ENCODE measurements at regions not wholly inside any gene's neighbourhood (a gene's known extent, or its start where the extent isn't known, plus 50 kb on each side); places are given as distances from the start of the nearest gene placed in this dataset.

DNA sequence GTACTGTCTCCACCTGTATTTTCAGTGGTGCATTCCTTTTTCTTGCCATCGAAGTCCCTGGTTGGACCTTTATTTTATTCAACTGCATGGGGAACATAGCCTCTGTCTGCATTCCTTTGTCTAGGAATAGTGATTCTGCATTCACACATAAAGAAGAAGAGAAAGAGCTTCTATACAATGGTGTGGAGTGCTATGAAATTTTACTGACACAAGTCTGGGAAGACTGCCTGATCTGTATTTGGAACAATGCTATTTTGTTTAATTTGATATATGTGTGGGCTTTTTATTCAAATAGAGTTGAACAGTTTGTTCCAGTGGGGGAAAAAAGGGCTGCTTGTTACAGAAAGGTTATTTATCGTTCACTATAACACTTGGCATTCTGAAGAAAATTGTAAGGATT is 375.7 kb upstream of the POU3F2 start:
- Histone ChIP-seq H3K79me2 (ENCODE audit: control insufficient read depth in 1 of 2, insufficient read depth in 2 of 2, low read length in 2 of 2) (no peaks in the 10 kb centered on the region), H3K56ac (replicated peaks; ENCODE audit: insufficient read length, low read depth, low read length) (no peak overlapping the region), H3K14ac (ENCODE audit: insufficient read length) (no peak overlapping the region), H3K4me1 (replicated peaks in 1 of 4; ENCODE audit: control insufficient read depth in 3 of 4, insufficient read depth in 4 of 4, low read length in 3 of 4) (no peaks in the 10 kb centered on the region), H3K9ac (replicated peaks in 1 of 4; ENCODE audit: extremely low read depth in 1 of 4, low read depth in 3 of 4, low read length in 3 of 4) (no peak overlapping the region), H3K27me3 (replicated peaks in 1 of 4; ENCODE audit: control insufficient read depth in 3 of 4, extremely low read depth in 1 of 4, insufficient read depth in 3 of 4, low read length in 3 of 4) (no peaks in the 10 kb centered on the region), H3K79me1 (ENCODE audit: low read depth, low read length) (no peaks in the 10 kb centered on the region), H3K23me2 (ENCODE audit: low read depth, low read length) (no peaks in the 10 kb centered on the region), H3K27ac (ENCODE audit: low read depth, low read length) (no peak overlapping the region), H3K23ac (ENCODE audit: insufficient read length) (no peak overlapping the region), H3K4ac (replicated peaks; ENCODE audit: insufficient read length, low read depth, low read length) (no peak overlapping the region), H4K5ac (ENCODE audit: insufficient read length, low read depth, low read length) (no peak overlapping the region), H2AK5ac (ENCODE audit: low read depth, low read length) (no peak overlapping the region), H2BK20ac (ENCODE audit: low read length) (no peak overlapping the region), H2BK12ac (ENCODE audit: low read depth, low read length) (no peak overlapping the region), H2BK15ac (ENCODE audit: low read length) (no peak overlapping the region), H4K8ac (ENCODE audit: extremely low read depth, insufficient read depth, low read length) (no peak overlapping the region), H4K91ac (replicated peaks; ENCODE audit: insufficient read length, low read length) (no peak overlapping the region), H2AFZ (ENCODE audit: low read length) (no peak overlapping the region), H2BK5ac (ENCODE audit: low read depth, low read length) (no peak overlapping the region), H3K18ac (ENCODE audit: extremely low read depth, low read length) (no peak overlapping the region), H2BK120ac (replicated peaks; ENCODE audit: low read depth, low read length) (no peak overlapping the region), H3K36me3 (ENCODE audit: control insufficient read depth in 2 of 4, insufficient read depth in 4 of 4, low read length in 3 of 4) (no peaks in the 10 kb centered on the region), H3K4me3 (ENCODE audit: extremely low read depth in 1 of 4, insufficient read depth in 2 of 4, low read depth in 3 of 4, low read length in 4 of 4) (no peak overlapping the region), H3K9me3 (ENCODE audit: insufficient read depth in 2 of 2, low read depth in 1 of 2, low read length in 1 of 2) (no peaks in the 10 kb centered on the region), H3K4me2 (ENCODE audit: insufficient read depth in 1 of 2, low read depth in 2 of 2, low read length in 2 of 2) (no peak overlapping the region), H4K20me1 (replicated peaks in 1 of 2; ENCODE audit: control insufficient read depth in 1 of 2, insufficient read depth in 2 of 2, low read length in 2 of 2) (no peaks in the 10 kb centered on the region)
- WGBS, 2 experiments (ENCODE audit: extremely low coverage in 1 of 2, insufficient coverage in 1 of 2, insufficient read length in 1 of 2, insufficient replicate concordance in 2 of 2, low coverage in 1 of 2, low lambda C conversion rate in 2 of 2, missing lambda C conversion rate in 1 of 2): 92% methylated on average over 2 of the region's 2 CpGs; no CpG with 5 or more reads in 1 of the 2 experiments
- FAIRE-seq (no peak), DNase-seq (ENCODE audit: low read depth in 1 of 2, low spot score in 2 of 2) (no peak)
- CTCF ChIA-PET (ENCODE audit: partially characterized antibody): no interaction called here
- TF ChIP-seq JUND (IDR thresholded peaks at IDR 0.05; ENCODE audit: low read length) (no peak), CHD2 (IDR thresholded peaks at IDR 0.05; ENCODE audit: low read length) (no peak), NRF1 (IDR thresholded peaks at IDR 0.05; ENCODE audit: low read depth, low read length) (no peak), EP300 (IDR thresholded peaks at IDR 0.05; ENCODE audit: borderline replicate concordance in 1 of 2, low read depth in 2 of 2, low read length in 2 of 2) (no peak), CREB1 (IDR thresholded peaks at IDR 0.05) (no peak), SP1 (IDR thresholded peaks at IDR 0.05; ENCODE audit: low read depth, low read length) (no peak), ZNF274 (IDR thresholded peaks at IDR 0.05; ENCODE audit: borderline replicate concordance, extremely low read depth, low read length) (no peak), KDM4A (IDR thresholded peaks at IDR 0.05; ENCODE audit: low read depth, low read length, severe bottlenecking) (no peak), SIRT6 (IDR thresholded peaks at IDR 0.05; ENCODE audit: low read length) (no peak), RXRA (IDR thresholded peaks at IDR 0.05; ENCODE audit: insufficient read depth, low read depth, low read length) (no peak), TAF1 (IDR thresholded peaks at IDR 0.05; ENCODE audit: low read depth, low read length) (no peak)
- POLR2A ChIA-PET (ENCODE audit: partially characterized antibody): no interaction called here
